Astrocyte (in vitro differentiated cells and primary cell): ENCODE measurements at regions not wholly inside any gene's neighbourhood (a gene's known extent, or its start where the extent isn't known, plus 50 kb on each side); places are given as distances from the start of the nearest gene placed in this dataset.

Source experiments
- DNase-seq: peaks from one replicate; pipeline ENCODE4 v3.0.0-alpha.2; 2010; ENCODE audit warnings: low read depth
- FAIRE-seq: peaks from 2 replicates; lab custom pipeline; 2011; peaks lifted over from hg19 to GRCh38; lab: Jason Lieb, UNC
- H2AFZ ChIP-seq: 2 replicates; pipeline ENCODE4 v1.6.0; 2012; ENCODE audit warnings: low read depth, low read length, inconsistent platforms
- H3K27ac ChIP-seq: 2 replicates; pipeline ENCODE4 v1.5.1; 2011; ENCODE audit warnings: low read depth, low read length, inconsistent platforms
- H3K27me3 ChIP-seq: 2 replicates; pipeline ENCODE4 v1.6.0; 2011; ENCODE audit warnings: low read length, inconsistent platforms; ENCODE audit not compliant: insufficient read depth
- H3K36me3 ChIP-seq: 2 replicates; pipeline ENCODE4 v1.5.1; 2011; ENCODE audit warnings: low read length, inconsistent platforms; ENCODE audit not compliant: insufficient read depth
- H3K4me1 ChIP-seq: 2 replicates; pipeline ENCODE4 v1.5.1; 2011; ENCODE audit warnings: low read length, inconsistent platforms; ENCODE audit not compliant: insufficient read depth
- H3K4me2 ChIP-seq: 2 replicates; pipeline ENCODE4 v1.6.0; 2012; ENCODE audit warnings: low read length, inconsistent platforms
- H3K4me3 ChIP-seq: 2 replicates; pipeline ENCODE4 v1.5.1; 2011; ENCODE audit warnings: low read depth, mild to moderate bottlenecking, low read length, inconsistent platforms; ENCODE audit not compliant: insufficient read depth
- H3K79me2 ChIP-seq: 2 replicates; pipeline ENCODE4 v1.6.0; 2012; ENCODE audit warnings: mild to moderate bottlenecking, low read length, inconsistent platforms; ENCODE audit not compliant: insufficient read depth
- H3K9ac ChIP-seq: 2 replicates; pipeline ENCODE4 v1.6.0; 2012; ENCODE audit warnings: mild to moderate bottlenecking, low read length, inconsistent platforms
- H3K9me3 ChIP-seq: 2 replicates; pipeline ENCODE4 v1.5.1; 2012; ENCODE audit warnings: low read depth, mild to moderate bottlenecking, low read length, inconsistent platforms; ENCODE audit not compliant: insufficient read depth
- H4K20me1 ChIP-seq: 2 replicates; pipeline ENCODE4 v1.6.0; 2012; ENCODE audit warnings: low read length, inconsistent platforms; ENCODE audit not compliant: insufficient read depth
- H3K27ac Mint-ChIP-seq: one replicate; pipeline ENCODE4 v1.8.0; 2021; ENCODE audit warnings: mild to moderate bottlenecking, mixed read lengths; ENCODE audit not compliant: unreplicated experiment
- H3K27me3 Mint-ChIP-seq: one replicate; pipeline ENCODE4 v1.8.0; 2021; ENCODE audit warnings: low read depth, mixed read lengths; ENCODE audit not compliant: unreplicated experiment
- H3K36me3 Mint-ChIP-seq: one replicate; pipeline ENCODE4 v1.8.0; 2021; ENCODE audit warnings: low read depth, mixed read lengths; ENCODE audit not compliant: unreplicated experiment
- H3K4me1 Mint-ChIP-seq: one replicate; pipeline ENCODE4 v1.8.0; 2021; ENCODE audit warnings: low read depth, mixed read lengths; ENCODE audit not compliant: unreplicated experiment
- H3K4me3 Mint-ChIP-seq: one replicate; pipeline ENCODE4 v1.8.0; 2021; ENCODE audit warnings: mild to moderate bottlenecking, moderate library complexity, mixed read lengths; ENCODE audit not compliant: unreplicated experiment
- H3K9me3 Mint-ChIP-seq: one replicate; pipeline ENCODE4 v1.8.0; 2021; ENCODE audit warnings: mild to moderate bottlenecking, mixed read lengths; ENCODE audit not compliant: unreplicated experiment
- EZH2 ChIP-seq: IDR thresholded peaks from 2 replicates; pipeline ENCODE4 v1.6.1; 2012; ENCODE audit warnings: mild to moderate bottlenecking, low read length, inconsistent platforms; ENCODE audit not compliant: insufficient read depth
- TF ChIP-seq, protein P1 (sequence below): IDR thresholded peaks from 2 replicates; pipeline ENCODE4 v1.5.1; 2011; ENCODE audit warnings: low read depth, mild to moderate bottlenecking, inconsistent platforms, low read length, moderate library complexity; ENCODE audit not compliant: insufficient read depth

DNA sequence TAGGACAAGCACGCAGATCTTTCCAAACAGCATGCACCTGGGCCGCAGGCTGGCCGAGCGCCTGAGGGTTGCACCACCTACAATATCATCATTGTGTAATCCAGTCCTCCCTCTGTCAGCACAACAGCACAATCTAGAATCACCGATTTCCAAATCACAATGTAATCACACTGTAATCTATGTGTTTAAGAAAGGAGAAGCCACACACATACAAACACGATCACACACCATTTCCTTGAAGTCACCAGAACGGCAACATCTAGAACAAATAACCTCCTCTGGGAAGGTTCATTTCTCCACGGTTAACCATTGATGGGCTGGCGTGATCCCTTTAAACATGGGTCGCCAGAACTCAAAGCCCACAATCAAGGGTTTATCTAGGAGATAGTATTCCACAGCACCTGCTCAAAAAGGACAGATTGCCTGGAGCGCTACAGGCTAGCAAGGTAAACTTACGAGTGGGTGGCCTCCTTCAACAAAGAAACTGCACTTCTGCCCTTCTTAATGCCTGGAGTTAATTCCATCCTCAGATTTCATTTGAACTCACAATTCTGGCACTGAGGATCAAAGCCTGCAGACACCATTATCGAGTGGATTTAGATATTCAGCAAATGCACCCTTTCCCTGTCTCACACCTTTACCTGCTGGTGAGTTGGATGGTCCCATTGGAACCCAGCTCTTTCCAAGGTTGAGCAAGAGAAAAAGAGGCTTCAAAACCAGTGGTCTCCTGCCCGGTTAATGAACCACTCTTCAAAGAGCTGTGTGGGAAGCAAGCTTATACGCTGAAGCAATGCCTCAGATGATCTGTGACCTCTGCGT, 83.8 kb upstream of the FOXQ1 start:
- Mint-ChIP-seq H3K27ac (no peak overlapping the region), H3K4me1 (no peaks in the 10 kb centered on the region), H3K27me3 (peaks cover 67% of the 10 kb centered on the region), H3K9me3 (peaks cover 9% of the 10 kb centered on the region), H3K36me3 (peaks cover 3% of the 10 kb centered on the region), H3K4me3 (no peak overlapping the region)
- Histone ChIP-seq H2AFZ (no peak overlapping the region), H4K20me1 (no peaks in the 10 kb centered on the region), H3K79me2 (no peaks in the 10 kb centered on the region), H3K9ac (no peak overlapping the region), H3K9me3 (no peaks in the 10 kb centered on the region), H3K36me3 (no peaks in the 10 kb centered on the region), H3K4me3 (no peak overlapping the region), H3K4me1 (no peaks in the 10 kb centered on the region), H3K27me3 (peaks cover 2% of the 10 kb centered on the region), H3K4me2 (no peak overlapping the region), H3K27ac (no peak overlapping the region)
- TF ChIP-seq EZH2: no peak
- TF ChIP-seq, protein P1, sequence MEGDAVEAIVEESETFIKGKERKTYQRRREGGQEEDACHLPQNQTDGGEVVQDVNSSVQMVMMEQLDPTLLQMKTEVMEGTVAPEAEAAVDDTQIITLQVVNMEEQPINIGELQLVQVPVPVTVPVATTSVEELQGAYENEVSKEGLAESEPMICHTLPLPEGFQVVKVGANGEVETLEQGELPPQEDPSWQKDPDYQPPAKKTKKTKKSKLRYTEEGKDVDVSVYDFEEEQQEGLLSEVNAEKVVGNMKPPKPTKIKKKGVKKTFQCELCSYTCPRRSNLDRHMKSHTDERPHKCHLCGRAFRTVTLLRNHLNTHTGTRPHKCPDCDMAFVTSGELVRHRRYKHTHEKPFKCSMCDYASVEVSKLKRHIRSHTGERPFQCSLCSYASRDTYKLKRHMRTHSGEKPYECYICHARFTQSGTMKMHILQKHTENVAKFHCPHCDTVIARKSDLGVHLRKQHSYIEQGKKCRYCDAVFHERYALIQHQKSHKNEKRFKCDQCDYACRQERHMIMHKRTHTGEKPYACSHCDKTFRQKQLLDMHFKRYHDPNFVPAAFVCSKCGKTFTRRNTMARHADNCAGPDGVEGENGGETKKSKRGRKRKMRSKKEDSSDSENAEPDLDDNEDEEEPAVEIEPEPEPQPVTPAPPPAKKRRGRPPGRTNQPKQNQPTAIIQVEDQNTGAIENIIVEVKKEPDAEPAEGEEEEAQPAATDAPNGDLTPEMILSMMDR: no peak
- DNase-seq (no peak), FAIRE-seq (no peak)

DNA sequence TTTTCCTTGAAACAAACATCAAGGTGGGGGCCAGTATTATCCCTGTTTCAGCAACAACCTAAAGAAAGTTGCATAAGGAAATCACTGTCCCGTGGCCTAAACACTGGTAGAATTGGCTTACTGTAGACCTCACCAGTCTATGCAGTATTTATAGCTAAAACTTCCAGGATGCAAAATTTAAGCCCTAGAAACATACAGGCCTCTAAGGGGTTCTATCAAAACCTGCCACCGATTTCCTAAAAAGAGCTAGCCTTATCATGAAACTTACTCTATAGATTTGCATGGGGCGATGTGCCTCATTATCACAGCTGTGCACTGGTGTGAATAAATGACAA, 84.3 kb upstream of the FOXQ1 start:
- Histone ChIP-seq H3K27ac (no peak overlapping the region), H2AFZ (no peak overlapping the region), H3K4me3 (no peak overlapping the region), H3K27me3 (peaks cover 2% of the 10 kb centered on the region), H3K4me2 (no peak overlapping the region), H3K36me3 (no peaks in the 10 kb centered on the region), H3K4me1 (no peaks in the 10 kb centered on the region), H3K9ac (no peak overlapping the region), H3K9me3 (no peaks in the 10 kb centered on the region), H4K20me1 (no peaks in the 10 kb centered on the region), H3K79me2 (no peaks in the 10 kb centered on the region)
- DNase-seq (no peak), FAIRE-seq (no peak)
- TF ChIP-seq, protein P1: no peak
- TF ChIP-seq EZH2: no peak
- no peak overlapping the region for H3K27ac Mint-ChIP-seq
- H3K27me3 Mint-ChIP-seq: peaks cover 62% of the 10 kb centered on the region
- peaks cover 3% of the 10 kb centered on the region for H3K36me3 Mint-ChIP-seq
- no peaks in the 10 kb centered on the region for H3K4me1 Mint-ChIP-seq
- H3K4me3 Mint-ChIP-seq: no peak overlapping the region
- peaks cover 9% of the 10 kb centered on the region for H3K9me3 Mint-ChIP-seq
